Uterus (tissue), 3 donors: ENCODE measurements at regions not wholly inside any gene's neighbourhood (a gene's known extent, or its start where the extent isn't known, plus 50 kb on each side); places are given as distances from the start of the nearest gene placed in this dataset.

Experiments used
- DNase-seq, 2 donors: peaks; one replicate each; pipeline ENCODE4 v3.0.0-alpha.2; 2019 to 2020
- H3K27ac ChIP-seq, 2 donors: fragments of 200-600 bp; sonication (generic); 1 replicate in 1 of 2; 2 replicates in 1 of 2; pipeline ENCODE4 v1.5.1; 2016 to 2018
- H3K27me3 ChIP-seq, 2 donors: fragments of 200-600 bp; sonication (generic); one replicate each; pipeline ENCODE4 v1.5.1; 2018 to 2019; ENCODE audit warnings: control low read depth in 1 of 2
- H3K36me3 ChIP-seq, 2 donors: fragments of 200-600 bp; sonication (generic); one replicate each; pipeline ENCODE4 v1.5.1; 2019; ENCODE audit warnings: control low read depth in 1 of 2
- H3K4me1 ChIP-seq, 2 donors: fragments of 200-600 bp; sonication (generic); one replicate each; pipeline ENCODE4 v1.5.1; 2018 to 2019; ENCODE audit warnings: control low read depth in 1 of 2
- H3K4me3 ChIP-seq, 2 donors: fragments of 200-600 bp; sonication (generic); 1 replicate in 1 of 2; 2 replicates in 1 of 2; pipeline ENCODE4 v1.5.1; 2018 to 2019; ENCODE audit warnings: mild to moderate bottlenecking in 1 of 2
- H3K9me3 ChIP-seq, 2 donors: fragments of 200-600 bp; sonication (generic); one replicate each; pipeline ENCODE4 v1.5.1; 2019; ENCODE audit warnings: control low read depth in 1 of 2
- CTCF ChIP-seq, 4 experiments: fragments of 200-600 bp in 2 of 4; fragments of 450-650 bp in 2 of 4; sonication (generic) in 2 of 4; IDR thresholded peaks; one replicate each; pipeline ENCODE4 v1.5.1; 2016 to 2019; ENCODE audit warnings: antibody characterized with exemption in 4 of 4, mild to moderate bottlenecking in 2 of 4, moderate library complexity in 1 of 4
- POLR2A ChIP-seq, 2 donors: fragments of 450-650 bp; IDR thresholded peaks; one replicate each; pipeline ENCODE4 v1.6.1; 2016; ENCODE audit warnings: antibody characterized with exemption in 2 of 2, mild to moderate bottlenecking in 1 of 2, moderate library complexity in 1 of 2
- intact Hi-C: fragments of 100-400 bp; cut with DNase I; formaldehyde crosslinking; loops from one replicate; pipeline ENCODE4 v1.15.1; 2023; ENCODE audit warnings: low total_unique reads
- donor health status: DM: yes; HTN: yes; CAD: no.

- no peaks in the 10 kb centered on the region for H3K27me3 ChIP-seq
- H3K4me3 ChIP-seq = no peak overlapping the region
- no peaks in the 10 kb centered on the region for H3K4me1 ChIP-seq
- H3K36me3 ChIP-seq = no peaks in the 10 kb centered on the region
- no peaks in the 10 kb centered on the region for H3K9me3 ChIP-seq
- no peak for DNase-seq
- no peak overlapping the region for H3K27ac ChIP-seq
- no peak for TF ChIP-seq POLR2A (IDR thresholded peaks at IDR 0.05)
- no peak for TF ChIP-seq CTCF (IDR thresholded peaks at IDR 0.05)
- intact Hi-C loops = no loop called here
These were observed 79.5 kb upstream of the SLC27A6 start for GRCh38 chr5:128885649-128886255.

GRCh38 chr5:128895122-128895521, 70.2 kb upstream of the SLC27A6 start:
- Histone ChIP-seq H3K27ac (no peak overlapping the region), H3K36me3 (no peaks in the 10 kb centered on the region), H3K4me1 (no peaks in the 10 kb centered on the region), H3K27me3 (no peaks in the 10 kb centered on the region), H3K4me3 (no peak overlapping the region), H3K9me3 (no peaks in the 10 kb centered on the region)
- intact Hi-C loops = no loop called here
- no peak for DNase-seq
- TF ChIP-seq CTCF (IDR thresholded peaks at IDR 0.05) (no peak), POLR2A (IDR thresholded peaks at IDR 0.05) (no peak)

GRCh38 chr5:128896675-128897074, 68.6 kb upstream of the SLC27A6 start:
- Histone ChIP-seq H3K27ac (no peak overlapping the region), H3K36me3 (no peaks in the 10 kb centered on the region), H3K9me3 (no peaks in the 10 kb centered on the region), H3K4me3 (no peak overlapping the region), H3K4me1 (no peaks in the 10 kb centered on the region), H3K27me3 (no peaks in the 10 kb centered on the region)
- intact Hi-C loops = no loop called here
- no peak for DNase-seq
- TF ChIP-seq POLR2A (IDR thresholded peaks at IDR 0.05) = no peak
- no peak for TF ChIP-seq CTCF (IDR thresholded peaks at IDR 0.05)

- Histone ChIP-seq H3K9me3 (no peaks in the 10 kb centered on the region), H3K4me1 (no peaks in the 10 kb centered on the region), H3K36me3 (no peaks in the 10 kb centered on the region), H3K27me3 (no peaks in the 10 kb centered on the region), H3K4me3 (no peak overlapping the region), H3K27ac (no peak overlapping the region)
- DNase-seq = no peak
- intact Hi-C loops = no loop called here
- TF ChIP-seq POLR2A (IDR thresholded peaks at IDR 0.05) (no peak), CTCF (IDR thresholded peaks at IDR 0.05) (no peak)
These were observed 61.7 kb upstream of the SLC27A6 start for GRCh38 chr5:128903550-128903949.

- Histone ChIP-seq H3K4me3 (no peak overlapping the region), H3K36me3 (no peaks in the 10 kb centered on the region), H3K9me3 (no peaks in the 10 kb centered on the region), H3K27ac (no peak overlapping the region), H3K4me1 (no peaks in the 10 kb centered on the region), H3K27me3 (no peaks in the 10 kb centered on the region)
- no peak for DNase-seq
- TF ChIP-seq POLR2A (IDR thresholded peaks at IDR 0.05) (no peak), CTCF (IDR thresholded peaks at IDR 0.05) (no peak)
- intact Hi-C loops = no loop called here
These were observed 60.3 kb upstream of the SLC27A6 start for GRCh38 chr5:128904805-128905567.
